Activated CD8-positive, alpha-beta T cell treated with anti-CD3 and anti-CD28 coated beads for 36 hours (primary cell): ENCODE measurements at regions not wholly inside any gene's neighbourhood (a gene's known extent, or its start where the extent isn't known, plus 50 kb on each side); places are given as distances from the start of the nearest gene placed in this dataset.

Source experiments
- ATAC-seq: fragments of 200-7000 bp; cut with Tn5 transposase; one replicate; pipeline ENCODE4 v1.10.0; 2021; ENCODE audit warnings: mild to moderate bottlenecking, moderate library complexity
- CTCF ChIA-PET: fragments of 350-600 bp; sonication (Branson Sonifier 250); formaldehyde crosslinking; loops from one replicate; lab custom pipeline; 2021; ENCODE audit warnings: antibody characterized with exemption; lab: Charles Lee
- POLR2A ChIA-PET: fragments of 350-600 bp; sonication (Branson Sonifier 250); formaldehyde crosslinking; loops from one replicate; lab custom pipeline; 2021; ENCODE audit warnings: antibody characterized with exemption; lab: Charles Lee
- DNase-seq: peaks from one replicate; pipeline ENCODE4 v3.0.0-alpha.2; 2020
- H3K27ac Mint-ChIP-seq: one replicate; pipeline ENCODE4 v1.8.0; 2021; ENCODE audit warnings: mild to moderate bottlenecking, mixed read lengths
- H3K27me3 Mint-ChIP-seq: one replicate; pipeline ENCODE4 v1.8.0; 2021; ENCODE audit warnings: mixed read lengths
- H3K36me3 Mint-ChIP-seq: one replicate; pipeline ENCODE4 v1.8.0; 2021; ENCODE audit warnings: low read depth, mixed read lengths
- H3K4me1 Mint-ChIP-seq: one replicate; pipeline ENCODE4 v1.8.0; 2021; ENCODE audit warnings: low read depth, mixed read lengths
- H3K4me3 Mint-ChIP-seq: one replicate; pipeline ENCODE4 v1.8.0; 2021; ENCODE audit warnings: mild to moderate bottlenecking, moderate library complexity, mixed read lengths
- H3K9me3 Mint-ChIP-seq: one replicate; pipeline ENCODE4 v1.8.0; 2021; ENCODE audit warnings: mixed read lengths
- CTCF ChIP-seq: fragments of 200-600 bp; IDR thresholded peaks from one replicate; pipeline ENCODE4 v1.8.0; 2022; ENCODE audit warnings: antibody characterized with exemption, mild to moderate bottlenecking
- intact Hi-C: fragments of 100-400 bp; cut with micrococcal nuclease; formaldehyde crosslinking; loops from one replicate; pipeline ENCODE4 v1.10.0; 2022

GRCh38 chr5:125109293-125109692 is 362.9 kb upstream of the ZNF608 start:
- CTCF ChIA-PET: no interaction called here
- POLR2A ChIA-PET: no interaction called here
- Mint-ChIP-seq H3K4me1 (no peaks in the 10 kb centered on the region), H3K27me3 (no peaks in the 10 kb centered on the region), H3K36me3 (no peaks in the 10 kb centered on the region), H3K27ac (no peak overlapping the region), H3K9me3 (peaks cover 1% of the 10 kb centered on the region), H3K4me3 (no peak overlapping the region)
- no peak for DNase-seq
- intact Hi-C loops: no loop called here
- no peak for TF ChIP-seq CTCF
- no peak for ATAC-seq

GRCh38 chr5:125109816-125110215 is 363.4 kb upstream of the ZNF608 start:
- ChIA-PET CTCF (no interaction called here), POLR2A (no interaction called here)
- Mint-ChIP-seq H3K27me3 (no peaks in the 10 kb centered on the region), H3K27ac (no peak overlapping the region), H3K36me3 (no peaks in the 10 kb centered on the region), H3K4me3 (no peak overlapping the region), H3K9me3 (peaks cover 1% of the 10 kb centered on the region), H3K4me1 (no peaks in the 10 kb centered on the region)
- DNase-seq (no peak), ATAC-seq (no peak)
- no peak for TF ChIP-seq CTCF
- intact Hi-C loops: no loop called here

GRCh38 chr5:125112196-125112595 is 365.8 kb upstream of the ZNF608 start:
- Mint-ChIP-seq H3K36me3 (no peaks in the 10 kb centered on the region), H3K4me3 (no peak overlapping the region), H3K4me1 (no peaks in the 10 kb centered on the region), H3K27me3 (no peaks in the 10 kb centered on the region), H3K27ac (no peak overlapping the region), H3K9me3 (peaks cover 1% of the 10 kb centered on the region)
- POLR2A ChIA-PET: no interaction called here
- TF ChIP-seq CTCF: no peak
- ATAC-seq: no peak
- DNase-seq: no peak
- intact Hi-C loops: no loop called here
- CTCF ChIA-PET: no interaction called here

GRCh38 chr5:125113328-125113727 is 366.9 kb upstream of the ZNF608 start:
- Mint-ChIP-seq H3K4me1 (no peaks in the 10 kb centered on the region), H3K9me3 (peaks cover 1% of the 10 kb centered on the region), H3K4me3 (no peak overlapping the region), H3K27me3 (peaks cover 1% of the 10 kb centered on the region), H3K27ac (no peak overlapping the region), H3K36me3 (no peaks in the 10 kb centered on the region)
- ATAC-seq: no peak
- no peak for TF ChIP-seq CTCF
- ChIA-PET CTCF (no interaction called here), POLR2A (no interaction called here)
- intact Hi-C loops: no loop called here
- DNase-seq: no peak

GRCh38 chr5:125115195-125115525 is 368.7 kb upstream of the ZNF608 start:
- ATAC-seq: no peak
- Mint-ChIP-seq H3K9me3 (no peaks in the 10 kb centered on the region), H3K4me1 (no peaks in the 10 kb centered on the region), H3K36me3 (no peaks in the 10 kb centered on the region), H3K27ac (no peak overlapping the region), H3K27me3 (peaks cover 1% of the 10 kb centered on the region), H3K4me3 (no peak overlapping the region)
- intact Hi-C loops: no loop called here
- no peak for TF ChIP-seq CTCF
- ChIA-PET CTCF (no interaction called here), POLR2A (no interaction called here)
- DNase-seq: no peak
